ENCODE measurements at regions not wholly inside any gene's neighbourhood (a gene's known extent, or its start where the extent isn't known, plus 50 kb on each side); places are given as distances from the start of the nearest gene placed in this dataset.

DNA sequence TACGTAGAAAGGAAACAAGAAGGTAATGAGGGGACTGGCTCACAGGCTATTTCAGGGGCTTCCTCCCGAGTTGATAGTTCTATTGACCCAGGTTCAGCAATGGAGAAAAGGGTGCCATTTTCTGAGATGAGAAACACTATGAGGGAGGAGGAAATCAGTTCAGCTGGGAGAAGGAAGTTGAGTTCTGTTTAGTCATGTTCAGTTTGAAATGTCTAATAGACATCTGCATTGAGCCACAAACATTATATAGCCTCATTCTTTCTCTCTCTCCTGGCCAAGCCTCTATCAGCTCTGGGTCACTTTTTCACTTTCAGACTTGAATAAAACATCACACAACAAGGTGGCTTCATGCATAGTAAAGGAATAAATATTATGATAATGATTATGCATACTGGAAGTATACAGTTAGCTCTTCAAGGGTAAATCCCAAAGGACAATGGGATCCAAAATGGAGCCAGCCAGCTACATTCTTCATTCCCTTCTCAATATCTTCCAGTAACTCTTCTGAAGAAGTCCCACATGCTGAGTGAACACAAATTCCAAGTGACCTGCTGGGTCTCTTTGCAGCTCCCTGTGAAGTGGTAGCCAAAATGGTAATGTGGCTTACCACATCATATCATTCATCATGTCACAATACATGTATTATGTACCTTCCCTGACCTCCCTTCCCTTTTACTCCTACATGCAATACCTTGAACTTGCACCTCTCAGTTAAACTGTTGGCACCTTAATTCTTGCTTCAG is 80.9 kb upstream of the CD44 start:
- no peak overlapping the region for H3K4me3 ChIP-seq (replicated peaks; ENCODE audit: low read depth, low read length)
- TF ChIP-seq, protein P1, sequence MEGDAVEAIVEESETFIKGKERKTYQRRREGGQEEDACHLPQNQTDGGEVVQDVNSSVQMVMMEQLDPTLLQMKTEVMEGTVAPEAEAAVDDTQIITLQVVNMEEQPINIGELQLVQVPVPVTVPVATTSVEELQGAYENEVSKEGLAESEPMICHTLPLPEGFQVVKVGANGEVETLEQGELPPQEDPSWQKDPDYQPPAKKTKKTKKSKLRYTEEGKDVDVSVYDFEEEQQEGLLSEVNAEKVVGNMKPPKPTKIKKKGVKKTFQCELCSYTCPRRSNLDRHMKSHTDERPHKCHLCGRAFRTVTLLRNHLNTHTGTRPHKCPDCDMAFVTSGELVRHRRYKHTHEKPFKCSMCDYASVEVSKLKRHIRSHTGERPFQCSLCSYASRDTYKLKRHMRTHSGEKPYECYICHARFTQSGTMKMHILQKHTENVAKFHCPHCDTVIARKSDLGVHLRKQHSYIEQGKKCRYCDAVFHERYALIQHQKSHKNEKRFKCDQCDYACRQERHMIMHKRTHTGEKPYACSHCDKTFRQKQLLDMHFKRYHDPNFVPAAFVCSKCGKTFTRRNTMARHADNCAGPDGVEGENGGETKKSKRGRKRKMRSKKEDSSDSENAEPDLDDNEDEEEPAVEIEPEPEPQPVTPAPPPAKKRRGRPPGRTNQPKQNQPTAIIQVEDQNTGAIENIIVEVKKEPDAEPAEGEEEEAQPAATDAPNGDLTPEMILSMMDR (IDR thresholded peaks at IDR 0.05; ENCODE audit: low read depth, low read length, missing control alignments) = no peak
- DNase-seq (ENCODE audit: extremely low read depth, low read depth) = no peak

DNA sequence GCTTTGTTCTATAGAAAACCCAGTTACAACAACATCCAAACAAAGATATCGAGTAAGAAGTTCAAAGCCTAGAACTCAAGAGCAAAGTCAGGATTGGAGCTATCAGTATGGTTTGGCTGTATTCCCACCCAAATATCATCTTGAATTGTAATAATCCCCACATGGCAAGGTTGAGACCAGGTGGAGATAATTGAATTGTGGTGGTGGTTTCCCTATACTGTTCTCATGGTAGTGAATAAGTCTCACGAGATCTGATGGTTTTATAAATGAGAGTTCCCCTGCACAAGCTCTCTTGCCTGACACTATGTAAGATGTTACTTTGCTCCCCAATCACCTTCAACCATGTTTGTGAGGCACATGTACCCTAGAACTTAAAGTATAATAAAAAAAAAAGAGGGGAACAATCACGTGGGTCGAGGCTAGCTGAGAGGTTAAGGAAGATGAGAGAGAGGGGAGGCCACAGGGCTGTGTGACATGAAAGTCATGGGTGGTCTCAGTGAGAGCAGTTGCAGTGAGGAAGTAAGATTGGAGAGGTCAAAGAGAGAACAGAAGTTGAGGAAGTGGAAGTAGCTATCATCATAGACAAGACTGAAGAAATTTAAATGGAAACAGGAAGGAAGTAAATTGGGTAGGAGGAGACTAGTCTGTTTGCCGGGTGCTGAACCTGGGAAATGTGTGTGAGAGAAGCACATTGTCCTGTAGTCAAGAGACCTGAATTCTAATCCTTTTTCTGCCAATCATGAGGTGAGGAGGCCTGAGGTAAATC is 80.1 kb upstream of the CD44 start:
- TF ChIP-seq, protein P1 (IDR thresholded peaks at IDR 0.05; ENCODE audit: low read depth, low read length, missing control alignments) = no peak

DNA sequence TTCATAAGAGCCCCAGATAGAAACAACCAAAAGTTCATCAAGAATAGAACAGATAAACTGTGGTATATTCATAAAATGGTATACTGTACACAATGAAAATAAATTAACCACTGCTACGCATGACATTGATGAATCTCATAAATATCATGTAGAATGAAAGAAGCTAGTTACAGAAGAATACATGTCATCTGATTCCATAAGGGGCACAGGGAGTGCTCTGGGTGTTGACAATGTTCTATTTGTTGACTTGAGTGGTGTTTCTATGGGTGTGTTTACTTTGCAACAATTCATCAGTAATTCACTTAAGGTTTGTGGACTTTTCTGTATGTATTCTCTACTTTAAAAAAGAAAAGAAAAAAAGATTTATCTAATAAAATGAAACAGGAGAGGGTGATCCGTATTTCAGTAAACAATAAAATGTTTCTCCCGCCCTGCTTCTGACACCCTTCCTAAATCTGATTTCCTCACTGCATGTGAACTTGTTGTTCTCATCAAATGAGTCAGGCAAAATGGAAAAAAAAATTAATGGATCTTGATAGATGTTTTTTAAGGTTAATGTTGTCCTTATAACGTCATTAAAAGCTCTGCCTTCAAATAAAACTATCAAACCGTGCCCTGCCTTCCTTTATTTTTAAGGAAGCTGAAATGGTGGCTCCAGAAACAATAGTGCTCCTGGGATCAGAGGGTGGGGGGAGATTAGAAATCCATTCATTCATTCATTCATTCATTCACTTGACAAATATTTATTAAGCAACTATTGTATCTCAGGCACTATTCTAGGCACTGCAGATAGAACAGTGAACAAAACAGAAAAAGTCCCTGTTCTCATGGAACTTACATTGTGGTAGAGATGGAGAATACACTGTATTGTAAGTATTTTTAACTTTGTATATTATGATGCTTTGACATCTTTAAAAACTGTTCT is 77.2 kb upstream of the CD44 start:
- TF ChIP-seq, protein P1 (IDR thresholded peaks at IDR 0.05; ENCODE audit: low read depth, low read length, missing control alignments) = no peak
- no peak overlapping the region for H3K4me3 ChIP-seq (replicated peaks; ENCODE audit: low read depth, low read length)
- no peak for DNase-seq (ENCODE audit: extremely low read depth, low read depth)

More for the DNA sequence above, 80.1 kb upstream of the CD44 start:
- H3K4me3 ChIP-seq (replicated peaks; ENCODE audit: low read depth, low read length) = no peak overlapping the region
- no peak for DNase-seq (ENCODE audit: extremely low read depth, low read depth)

DNA sequence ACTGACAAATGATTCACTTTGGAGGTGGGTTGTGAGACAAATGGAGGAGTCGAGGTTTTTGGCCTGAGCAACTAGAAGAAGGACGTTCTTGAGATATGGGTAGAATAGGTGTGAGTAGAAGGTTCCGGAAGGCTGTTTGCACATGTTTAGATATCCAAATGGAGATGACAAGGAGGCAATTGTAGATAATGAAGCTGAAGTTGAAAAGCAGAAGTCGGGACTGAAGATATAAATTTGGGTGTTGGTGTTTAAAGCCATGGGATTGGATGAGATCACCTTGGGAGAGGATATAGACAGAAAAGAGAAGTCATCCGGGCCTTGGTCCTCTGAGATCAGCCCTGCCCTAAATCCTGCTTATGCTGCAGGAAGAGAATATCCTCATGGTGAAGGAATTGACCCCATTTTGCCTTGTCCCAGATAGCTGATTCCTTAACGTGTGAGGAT is 75.5 kb upstream of the CD44 start:
- TF ChIP-seq, protein P1 (IDR thresholded peaks at IDR 0.05; ENCODE audit: low read depth, low read length, missing control alignments) = no peak
- H3K4me3 ChIP-seq (replicated peaks; ENCODE audit: low read depth, low read length) = no peak overlapping the region
- DNase-seq (ENCODE audit: extremely low read depth, low read depth) = no peak

DNA sequence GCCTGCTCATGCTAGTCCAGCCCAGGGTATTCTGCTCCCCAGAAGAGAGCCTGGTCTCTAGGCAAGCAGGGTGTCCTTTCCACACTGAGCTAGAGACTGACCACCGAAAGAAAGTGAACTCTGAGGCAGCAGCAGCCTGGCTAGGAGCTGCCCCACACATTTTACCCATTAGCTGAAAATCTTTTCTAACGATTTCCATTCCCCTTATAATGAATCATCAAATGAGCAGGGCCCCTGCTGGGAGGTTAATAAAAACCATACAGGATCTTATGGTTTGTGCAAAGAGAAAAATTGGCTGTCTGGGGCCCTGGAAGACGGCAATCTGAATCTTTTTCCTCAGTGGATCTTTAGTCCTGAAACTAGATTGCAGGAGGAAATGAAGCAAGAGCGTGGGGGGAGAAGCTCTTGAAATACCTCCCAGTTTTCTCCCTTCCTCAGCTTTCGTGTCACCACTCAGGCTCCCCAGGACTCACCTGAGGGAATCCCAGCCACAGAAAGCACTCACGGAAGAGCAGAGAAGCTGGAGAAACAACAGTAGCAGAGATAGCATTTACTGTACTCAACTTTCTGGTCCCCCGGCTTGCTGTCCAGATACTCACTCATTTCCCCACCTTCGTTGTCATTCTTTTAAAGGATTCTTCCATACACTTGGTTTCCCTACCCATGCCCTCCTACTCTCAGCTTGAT is 74.7 kb upstream of the CD44 start:
- H3K4me3 ChIP-seq (replicated peaks; ENCODE audit: low read depth, low read length) = no peak overlapping the region
- TF ChIP-seq, protein P1 (IDR thresholded peaks at IDR 0.05; ENCODE audit: low read depth, low read length, missing control alignments) = no peak
- DNase-seq (ENCODE audit: extremely low read depth, low read depth) = peak; percentile 80

DNA sequence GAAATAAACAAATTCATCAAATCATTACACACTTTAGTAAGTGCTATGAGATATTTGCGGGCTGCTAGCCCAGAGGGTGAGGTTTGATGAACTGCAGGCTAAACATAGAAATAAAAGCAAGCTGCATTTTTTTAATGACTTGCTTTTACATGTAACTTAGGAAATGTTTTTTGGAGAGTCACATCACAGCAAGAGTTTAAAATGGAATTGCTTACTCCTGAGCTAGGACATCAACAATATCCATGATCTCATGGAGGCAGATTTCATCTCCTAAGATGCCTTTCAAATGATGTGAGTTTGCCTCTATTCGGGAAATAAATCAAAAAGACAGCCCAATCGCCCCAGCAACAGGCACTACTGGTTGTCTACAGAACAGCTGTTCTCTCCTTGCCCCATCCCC is 73.4 kb upstream of the CD44 start:
- H3K4me3 ChIP-seq (replicated peaks; ENCODE audit: low read depth, low read length) = no peak overlapping the region
- no peak for DNase-seq (ENCODE audit: extremely low read depth, low read depth)
- TF ChIP-seq, protein P1 (IDR thresholded peaks at IDR 0.05; ENCODE audit: low read depth, low read length, missing control alignments) = no peak

Measured in HFF-Myc (cell line).